GM19395 (cell line): ENCODE measurements at regions not wholly inside any gene's neighbourhood (a gene's known extent, or its start where the extent isn't known, plus 50 kb on each side); places are given as distances from the start of the nearest gene placed in this dataset.

Experiments used
- ATAC-seq: cut with Tn5 transposase; IDR thresholded peaks from one replicate; pipeline ENCODE4 v1.9.1; 2021; ENCODE audit warnings: mild to moderate bottlenecking, moderate library complexity; ENCODE audit not compliant: unreplicated experiment

- ATAC-seq, result no peak
Measured at GRCh38 chr3:137409584-137409983, 354.5 kb upstream of the SOX14 start.

GRCh38 chr3:137410028-137410427 lies 354.1 kb upstream of the SOX14 start:
- no peak for ATAC-seq

- ATAC-seq, result no peak
Measured at GRCh38 chr3:137420198-137420995, 343.7 kb upstream of the SOX14 start.

- ATAC-seq, result no peak
Measured at GRCh38 chr3:137438561-137438960, 325.6 kb upstream of the SOX14 start.

GRCh38 chr3:137460944-137461343 lies 303.2 kb upstream of the SOX14 start:
- ATAC-seq, result no peak

GRCh38 chr3:137463131-137463530 lies 301.0 kb upstream of the SOX14 start:
- no peak for ATAC-seq

GRCh38 chr3:137464341-137464740 lies 299.8 kb upstream of the SOX14 start:
- ATAC-seq, result no peak

GRCh38 chr3:137468446-137468845 lies 295.7 kb upstream of the SOX14 start:
- no peak for ATAC-seq

- no peak for ATAC-seq
Measured at GRCh38 chr3:137469263-137469662, 294.9 kb upstream of the SOX14 start.

GRCh38 chr3:137471130-137471529 lies 293.0 kb upstream of the SOX14 start:
- no peak for ATAC-seq

- no peak for ATAC-seq
Measured at GRCh38 chr3:137471558-137472204, 292.4 kb upstream of the SOX14 start.

- no peak for ATAC-seq
Measured at GRCh38 chr3:137477614-137478013, 286.5 kb upstream of the SOX14 start.

GRCh38 chr3:137509354-137510045 lies 254.6 kb upstream of the SOX14 start:
- ATAC-seq, result no peak

- no peak for ATAC-seq
Measured at GRCh38 chr3:137511655-137512054, 252.5 kb upstream of the SOX14 start.

- no peak for ATAC-seq
Measured at GRCh38 chr3:137514853-137515252, 249.3 kb upstream of the SOX14 start.

- no peak for ATAC-seq
Measured at GRCh38 chr3:137519602-137520001, 244.5 kb upstream of the SOX14 start.

GRCh38 chr3:137524751-137525150 lies 239.4 kb upstream of the SOX14 start:
- ATAC-seq, result no peak

- ATAC-seq, result no peak
Measured at GRCh38 chr3:137525471-137525870, 238.6 kb upstream of the SOX14 start.

- ATAC-seq, result no peak
Measured at GRCh38 chr3:137542049-137542448, 222.1 kb upstream of the SOX14 start.

- no peak for ATAC-seq
Measured at GRCh38 chr3:137554242-137554641, 209.9 kb upstream of the SOX14 start.

GRCh38 chr3:137568880-137569279 lies 195.2 kb upstream of the SOX14 start:
- ATAC-seq, result no peak

GRCh38 chr3:137572931-137573330 lies 191.2 kb upstream of the SOX14 start:
- no peak for ATAC-seq
